GM19328 (cell line): ENCODE measurements at regions not wholly inside any gene's neighbourhood (a gene's known extent, or its start where the extent isn't known, plus 50 kb on each side); places are given as distances from the start of the nearest gene placed in this dataset.
"Not testable (repeated sequence)": the region's sequence is repeated elsewhere in the genome, so short reads cannot be mapped to it uniquely, and the experiment has no call there.

Experiments used
- ATAC-seq: cut with Tn5 transposase; IDR thresholded peaks from one replicate; pipeline ENCODE4 v1.9.1; 2021; ENCODE audit warnings: mild to moderate bottlenecking, moderate library complexity; ENCODE audit not compliant: unreplicated experiment

DNA sequence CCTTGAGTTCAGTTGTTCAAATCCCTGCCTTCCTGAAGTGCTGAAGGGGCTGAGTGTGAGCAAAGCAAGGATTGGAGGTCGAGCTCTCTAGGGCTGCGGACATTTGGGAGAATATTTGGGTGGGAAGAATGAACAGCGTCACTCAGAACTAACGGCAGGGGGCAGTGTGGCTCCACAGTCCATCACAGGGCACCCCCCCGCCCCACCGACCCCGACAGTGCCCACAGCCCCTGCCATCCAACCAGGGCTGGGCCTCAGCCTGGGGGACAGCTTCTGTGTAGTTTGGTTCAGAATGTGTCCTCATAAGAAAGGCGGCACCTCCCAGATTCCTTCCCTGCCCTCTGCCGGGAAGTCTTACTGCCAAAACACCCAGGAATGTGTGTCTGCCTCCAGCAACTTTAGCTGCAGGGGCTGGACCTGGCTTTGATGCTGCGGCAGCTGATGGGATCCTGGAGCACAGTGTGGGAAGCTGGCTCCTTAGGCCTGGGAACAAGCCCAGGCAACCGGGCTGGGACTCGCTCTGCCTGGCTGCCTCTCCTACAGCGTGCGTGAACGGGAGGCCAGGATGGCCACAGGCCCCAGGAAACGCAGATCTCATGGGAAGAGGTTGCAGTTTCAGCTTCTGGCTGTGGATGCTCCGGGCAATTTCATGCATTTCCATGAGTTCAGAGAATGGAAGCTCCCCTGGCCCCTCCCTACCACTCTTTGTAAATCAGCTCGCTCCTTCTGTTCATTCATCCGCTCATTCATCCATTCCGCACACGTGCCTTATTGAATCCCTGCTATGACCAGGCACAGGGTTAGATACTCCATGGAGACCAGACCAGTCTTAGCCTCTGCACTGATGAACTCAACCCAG lies 104.9 kb upstream of the TMPRSS2 start:
- ATAC-seq = no peak

DNA sequence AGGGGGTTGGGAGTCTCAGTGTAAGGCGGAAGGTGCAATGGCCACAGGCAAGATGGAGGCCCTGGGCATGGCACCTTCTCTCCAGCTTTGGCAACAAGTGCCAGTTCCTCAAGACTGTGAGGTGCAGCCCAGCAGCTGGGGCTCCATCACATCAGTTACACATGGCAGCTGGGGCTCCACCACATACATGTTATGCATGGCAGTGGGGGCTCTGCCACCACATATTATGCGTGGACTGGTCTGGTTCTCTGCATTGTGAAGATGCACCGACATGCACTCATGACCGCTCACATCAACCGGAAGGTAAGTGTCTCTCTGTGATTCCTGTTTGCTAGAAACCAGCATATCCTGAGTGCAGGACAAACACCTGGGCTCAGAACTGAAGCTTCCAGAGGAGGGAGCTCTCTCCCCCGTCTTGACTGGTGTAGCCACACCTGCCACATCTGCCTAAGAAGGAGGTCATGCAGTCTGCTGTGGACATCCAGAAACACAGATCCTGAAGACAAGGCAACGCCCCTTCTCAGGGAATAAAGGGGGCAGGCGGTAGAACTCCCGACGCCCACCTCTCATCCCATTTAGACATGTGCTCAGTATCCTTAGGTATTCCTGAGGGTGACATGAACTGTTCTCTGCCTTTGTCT lies 104.1 kb upstream of the TMPRSS2 start:
- ATAC-seq = no peak

DNA sequence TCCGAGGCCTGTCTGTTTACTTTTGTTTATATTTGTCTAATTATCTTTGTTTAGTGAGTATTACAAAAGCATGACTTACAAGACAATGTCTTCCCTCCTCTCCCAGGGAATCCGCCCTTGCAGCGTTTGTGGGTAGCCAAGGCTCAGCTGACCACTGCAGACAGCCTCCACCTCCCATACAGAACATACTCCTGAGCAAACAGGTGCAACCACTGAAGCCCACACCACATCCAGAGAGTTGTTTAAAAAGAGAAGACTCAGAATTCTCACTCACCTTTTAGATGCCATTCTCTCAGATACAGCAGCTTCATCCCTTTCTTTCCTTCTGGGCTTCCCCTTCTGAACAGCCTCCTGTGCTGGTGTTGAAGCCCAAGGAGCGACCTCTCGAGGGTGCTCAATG lies 103.5 kb upstream of the TMPRSS2 start:
- ATAC-seq = no peak

DNA sequence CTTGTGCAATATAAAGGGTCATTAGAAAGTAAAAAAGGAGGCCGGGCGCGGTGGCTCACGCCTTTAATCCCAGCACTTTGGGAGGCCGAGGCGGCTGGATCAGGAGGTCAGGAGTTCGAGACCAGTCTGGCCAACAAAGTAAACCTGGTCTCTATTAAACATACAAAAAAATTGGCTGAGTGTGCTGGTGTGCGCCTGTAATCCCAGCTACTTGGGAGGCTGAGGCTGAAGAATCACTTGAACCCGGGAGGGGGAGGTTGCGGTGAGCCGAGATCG lies 102.8 kb upstream of the TMPRSS2 start:
- ATAC-seq = not testable (repeated sequence)

DNA sequence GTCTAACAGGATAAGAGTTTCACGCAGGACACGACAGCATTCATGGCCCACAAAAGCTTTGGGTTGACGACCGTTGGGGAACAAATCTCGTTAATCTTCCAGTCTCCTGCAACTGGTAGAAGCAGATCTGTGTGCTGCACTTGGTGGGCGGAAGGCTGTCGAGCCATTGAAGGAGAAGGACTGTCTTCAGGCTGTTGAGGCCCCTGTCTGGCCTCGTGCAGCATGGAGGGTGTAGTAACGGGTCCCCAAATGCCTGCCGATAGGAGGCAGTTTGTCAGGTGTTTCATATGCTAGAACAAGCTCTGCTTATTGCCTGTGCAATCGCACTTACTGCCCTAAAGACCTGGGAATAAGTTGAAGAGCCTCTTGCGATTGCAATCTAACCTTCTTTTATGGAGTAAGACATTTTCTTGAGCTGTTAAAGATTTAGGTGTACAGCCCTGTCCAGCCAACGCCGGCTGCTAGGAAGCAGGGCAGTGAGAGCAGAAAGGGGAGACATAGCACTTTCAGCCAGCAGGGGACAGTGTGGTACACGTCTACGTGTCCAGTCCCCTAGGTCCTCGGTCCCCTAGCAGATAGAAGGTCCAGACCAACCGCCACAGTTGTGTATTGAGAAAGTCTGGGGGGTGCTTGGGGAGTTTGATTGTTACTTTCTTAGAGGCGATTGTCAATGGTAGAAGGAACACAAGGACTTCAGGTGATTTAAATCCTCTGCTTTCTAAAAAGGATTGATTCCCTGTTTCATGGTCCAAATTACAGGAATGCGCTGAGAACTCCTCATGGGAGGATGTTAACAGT lies 102.3 kb upstream of the TMPRSS2 start:
- ATAC-seq = no peak

DNA sequence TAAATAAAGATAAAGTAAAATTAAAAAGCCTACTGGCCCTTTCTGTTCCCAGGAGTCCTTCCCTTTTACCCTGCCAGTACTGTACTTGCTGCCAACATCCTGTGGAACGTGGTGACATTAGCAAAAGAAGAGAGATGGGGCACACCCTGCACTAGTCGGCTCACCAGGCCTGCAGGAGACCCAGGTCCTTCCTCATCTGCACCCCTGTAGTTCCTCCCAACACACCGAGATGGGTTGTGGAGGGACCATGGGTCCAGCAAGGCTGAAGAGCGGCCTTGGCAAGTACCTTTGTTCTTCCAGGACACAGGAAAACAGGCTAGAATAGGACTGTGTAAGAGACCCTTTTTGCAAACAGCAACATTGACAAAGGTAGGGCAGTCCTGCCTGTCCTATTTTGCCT lies 98.7 kb upstream of the TMPRSS2 start:
- ATAC-seq = no peak

DNA sequence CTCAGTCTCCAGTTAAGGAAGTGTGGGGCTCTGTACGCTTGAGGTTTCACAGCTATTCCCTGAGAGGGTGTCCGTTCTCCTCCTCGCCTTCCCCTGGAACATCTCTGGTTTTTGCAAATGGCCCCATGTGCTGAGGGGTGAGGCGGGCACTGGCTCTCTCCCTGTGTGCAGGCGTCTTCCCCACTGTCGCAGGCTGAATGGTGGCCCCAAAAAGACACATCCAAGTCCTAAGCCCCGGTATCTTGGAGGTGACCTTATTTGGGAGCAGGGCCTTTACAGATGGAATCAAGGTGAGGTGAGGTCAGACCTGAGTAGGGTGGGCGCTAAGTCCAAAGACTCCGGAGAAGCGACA lies 98.0 kb upstream of the TMPRSS2 start:
- ATAC-seq = no peak

- no peak for ATAC-seq
Observed at GRCh38 chr21:41605178-41605933, 97.4 kb upstream of the TMPRSS2 start.

DNA sequence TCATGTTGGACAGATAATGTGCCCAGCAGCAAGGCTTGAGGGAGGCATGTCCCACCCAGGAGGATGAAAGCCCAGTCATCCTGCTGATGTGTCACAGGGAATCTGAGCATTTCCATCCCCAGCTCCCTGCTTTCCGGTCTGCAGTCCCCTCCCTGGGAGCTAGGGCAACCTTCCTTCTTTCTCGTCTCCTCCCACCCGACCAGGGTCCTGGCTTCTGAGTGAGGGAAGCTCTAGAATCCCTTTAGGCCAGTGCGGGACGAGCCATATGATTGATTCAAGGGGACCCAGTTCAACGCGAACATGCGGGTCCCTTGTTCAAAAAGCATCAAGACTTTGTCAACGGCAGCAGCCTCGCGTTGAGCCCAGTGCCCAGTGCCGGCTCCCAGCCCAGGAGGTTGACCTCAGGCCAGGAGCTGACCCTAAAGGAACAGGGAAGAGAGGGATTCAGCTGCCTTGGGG lies 96.7 kb upstream of the TMPRSS2 start:
- no peak for ATAC-seq

DNA sequence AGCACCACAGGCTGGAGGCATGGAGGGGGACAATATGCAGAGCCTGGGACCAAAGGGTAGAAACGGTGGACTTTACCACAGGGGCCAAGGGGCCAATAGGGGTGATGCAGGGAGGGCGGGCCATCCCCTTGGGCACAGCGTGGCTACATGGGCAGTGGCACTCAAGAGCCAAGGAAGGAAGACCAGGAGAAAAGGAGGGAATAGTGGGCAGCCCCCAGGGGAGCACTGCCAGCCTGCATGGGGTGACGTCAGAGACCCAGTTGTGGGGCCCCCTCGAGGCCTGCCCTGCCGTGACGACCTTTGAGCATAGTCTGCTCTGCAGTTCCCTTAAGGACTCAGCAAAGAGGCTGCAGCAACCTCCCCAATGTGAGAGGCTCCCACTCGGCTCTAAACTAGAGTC lies 95.5 kb upstream of the TMPRSS2 start:
- no peak for ATAC-seq

- ATAC-seq = no peak
Observed at GRCh38 chr21:41602531-41602930, 94.6 kb upstream of the TMPRSS2 start.

GRCh38 chr21:41601573-41602368 lies 93.8 kb upstream of the TMPRSS2 start:
- ATAC-seq = no peak

DNA sequence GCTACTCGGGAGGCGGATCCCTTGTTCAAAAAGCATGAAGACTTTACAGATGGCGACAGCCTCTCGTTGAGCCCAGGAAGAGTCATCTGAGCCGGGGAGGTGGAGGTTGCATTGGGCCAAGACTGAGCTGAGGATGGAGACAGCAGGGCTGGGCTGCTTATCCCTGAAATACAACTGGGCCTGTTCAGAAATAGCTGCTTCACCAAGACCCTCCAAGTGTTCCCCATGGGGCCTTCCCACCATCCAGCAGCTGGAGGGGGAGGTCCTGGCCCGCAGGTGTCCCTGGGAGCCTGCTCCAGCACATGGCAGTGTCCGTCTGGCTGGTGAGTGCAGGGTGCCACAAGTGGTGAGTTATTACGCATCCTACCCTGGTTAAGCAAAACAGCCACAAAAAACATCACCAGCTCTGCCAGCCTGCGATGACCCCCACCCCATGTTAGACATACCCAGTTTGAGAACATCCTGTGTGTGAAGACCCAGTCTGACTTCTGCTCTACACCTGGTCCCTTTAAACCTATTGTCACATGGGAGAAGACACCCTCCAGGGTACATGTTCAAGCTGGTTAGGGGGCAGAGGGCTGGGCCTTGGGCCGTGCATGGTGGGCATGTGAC lies 93.1 kb upstream of the TMPRSS2 start:
- ATAC-seq = no peak

DNA sequence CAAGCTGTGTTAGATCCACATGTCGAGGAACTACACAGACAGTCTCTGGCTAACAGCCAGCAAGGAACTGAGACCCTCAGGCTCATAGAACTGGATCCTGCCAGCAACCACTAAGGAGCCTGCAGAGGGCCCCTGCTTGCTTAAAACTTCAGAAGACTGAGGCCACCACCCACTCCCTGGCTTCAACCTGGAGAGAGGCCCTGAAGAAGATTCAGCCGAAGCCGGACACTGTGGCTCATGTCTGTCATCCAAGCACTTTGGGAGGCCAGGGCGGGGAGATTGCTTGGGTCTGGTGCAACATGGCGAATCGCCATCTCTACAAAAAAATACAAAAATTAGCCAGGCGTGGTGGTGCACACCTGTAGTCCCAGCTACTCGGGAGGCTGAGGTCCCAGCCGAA lies 92.6 kb upstream of the TMPRSS2 start:
- ATAC-seq = no peak

GRCh38 chr21:41600116-41600515 lies 92.2 kb upstream of the TMPRSS2 start:
- ATAC-seq = no peak

DNA sequence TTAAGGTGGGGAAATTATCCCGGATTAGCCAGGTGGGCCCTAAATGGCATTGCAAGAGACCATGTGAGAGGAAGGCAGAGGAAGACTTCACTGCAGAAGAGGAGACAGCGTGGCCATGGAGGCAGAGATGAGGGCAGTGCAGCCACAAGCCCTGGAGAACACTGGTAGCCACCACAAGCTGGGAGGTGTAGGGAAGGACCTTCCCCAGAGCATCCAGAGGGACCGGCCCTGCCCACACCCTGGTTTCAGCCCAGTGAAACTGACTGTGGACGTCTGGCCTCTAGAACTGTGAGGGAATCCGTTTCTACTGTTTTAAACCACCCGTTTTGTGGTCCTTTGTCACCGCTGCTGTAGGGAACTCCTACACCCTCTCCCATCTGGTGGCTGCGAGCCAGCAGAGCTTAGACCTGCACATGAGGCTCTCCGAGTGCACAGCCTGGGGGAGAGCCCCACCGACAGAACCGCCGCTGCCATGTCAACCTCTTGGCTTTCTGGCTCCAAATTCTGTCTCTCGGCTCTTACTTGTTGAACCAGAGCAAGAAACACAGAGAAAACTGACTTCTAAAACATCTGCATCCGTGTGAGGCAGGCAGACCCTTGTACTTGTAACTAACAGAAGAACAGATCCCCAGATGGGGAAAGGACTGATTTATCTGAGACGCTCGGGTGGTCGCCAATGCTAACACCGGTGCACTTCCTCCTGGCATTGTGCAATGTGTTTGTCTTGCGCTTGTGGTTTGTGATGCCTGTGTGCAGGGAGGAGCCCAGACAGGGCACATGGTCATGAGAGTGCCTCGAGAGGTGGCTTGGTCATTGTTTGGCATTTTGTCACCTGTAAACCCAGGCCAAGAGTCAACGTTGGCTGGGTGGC lies 90.8 kb upstream of the TMPRSS2 start:
- ATAC-seq = no peak

DNA sequence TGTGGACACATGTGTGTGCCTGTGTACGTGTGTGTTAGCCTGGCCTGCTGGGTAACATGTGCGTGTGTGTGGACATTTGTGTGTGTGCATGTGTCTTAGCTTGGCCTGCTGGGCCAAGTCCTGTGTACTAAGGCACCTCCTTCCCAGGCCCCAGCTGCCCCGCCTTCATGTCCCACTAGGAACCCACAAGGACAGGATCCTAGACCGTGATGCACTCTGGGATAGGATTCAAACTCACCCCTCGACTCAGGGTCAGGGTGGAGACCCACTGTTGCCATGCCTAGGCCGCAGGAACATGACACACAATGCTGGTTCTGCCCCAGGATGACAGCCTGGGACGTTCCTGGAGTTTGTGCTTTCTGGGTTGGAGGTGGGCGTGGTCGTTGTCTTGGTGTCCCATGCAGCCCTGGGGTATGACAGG lies 89.9 kb upstream of the TMPRSS2 start:
- no peak for ATAC-seq

GRCh38 chr21:41597227-41597626 lies 89.3 kb upstream of the TMPRSS2 start:
- ATAC-seq = no peak
